ENCODE measurements at regions not wholly inside any gene's neighbourhood (a gene's known extent, or its start where the extent isn't known, plus 50 kb on each side); places are given as distances from the start of the nearest gene placed in this dataset.

DNA sequence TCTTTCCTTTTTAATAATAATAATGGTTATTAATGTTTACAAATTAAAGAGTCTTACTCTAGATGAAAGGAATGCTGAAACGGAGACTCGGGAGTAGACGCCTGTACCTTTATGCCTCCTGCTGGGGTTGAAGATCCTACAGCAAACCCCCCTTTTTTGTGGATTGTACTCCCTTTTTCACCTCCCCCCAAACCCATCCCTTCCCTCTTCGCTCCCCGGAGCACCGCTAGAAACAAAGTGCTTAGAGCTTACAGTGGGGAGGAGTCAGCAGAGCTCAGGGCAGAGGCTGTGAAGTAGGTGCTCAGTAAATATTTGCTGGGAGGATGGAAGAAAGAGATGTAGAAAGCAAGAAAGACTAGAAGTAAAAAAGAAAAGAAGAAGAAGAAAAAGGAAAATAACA lies 169.7 kb downstream of the NXPE2 start:
- TF ChIP-seq, protein P1, sequence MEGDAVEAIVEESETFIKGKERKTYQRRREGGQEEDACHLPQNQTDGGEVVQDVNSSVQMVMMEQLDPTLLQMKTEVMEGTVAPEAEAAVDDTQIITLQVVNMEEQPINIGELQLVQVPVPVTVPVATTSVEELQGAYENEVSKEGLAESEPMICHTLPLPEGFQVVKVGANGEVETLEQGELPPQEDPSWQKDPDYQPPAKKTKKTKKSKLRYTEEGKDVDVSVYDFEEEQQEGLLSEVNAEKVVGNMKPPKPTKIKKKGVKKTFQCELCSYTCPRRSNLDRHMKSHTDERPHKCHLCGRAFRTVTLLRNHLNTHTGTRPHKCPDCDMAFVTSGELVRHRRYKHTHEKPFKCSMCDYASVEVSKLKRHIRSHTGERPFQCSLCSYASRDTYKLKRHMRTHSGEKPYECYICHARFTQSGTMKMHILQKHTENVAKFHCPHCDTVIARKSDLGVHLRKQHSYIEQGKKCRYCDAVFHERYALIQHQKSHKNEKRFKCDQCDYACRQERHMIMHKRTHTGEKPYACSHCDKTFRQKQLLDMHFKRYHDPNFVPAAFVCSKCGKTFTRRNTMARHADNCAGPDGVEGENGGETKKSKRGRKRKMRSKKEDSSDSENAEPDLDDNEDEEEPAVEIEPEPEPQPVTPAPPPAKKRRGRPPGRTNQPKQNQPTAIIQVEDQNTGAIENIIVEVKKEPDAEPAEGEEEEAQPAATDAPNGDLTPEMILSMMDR (conservative IDR thresholded peaks at IDR 0.05; ENCODE audit: low read depth, low read length), result no peak
- TF ChIP-seq EZH2phosphoT487 (IDR thresholded peaks at IDR 0.05; ENCODE audit: borderline replicate concordance, low read length) (no peak), EZH2 (IDR thresholded peaks at IDR 0.05; ENCODE audit: low read length, unreplicated experiment) (no peak)
- no TSS peak for BruUV-seq (replicated peaks)
- no peak overlapping the region for H3K9ac ChIP-seq (ENCODE audit: low read length)
- intact Hi-C loops (cut with micrococcal nuclease), result no loop called here
- H3K4me3 ChIP-seq (ENCODE audit: low read length), result no peak overlapping the region
- ChIA-PET CTCF (no interaction called here), POLR2A (ENCODE audit: unreplicated experiment) (no interaction called here)
- no peaks in the 10 kb centered on the region for H3K27me3 ChIP-seq (ENCODE audit: low read length)
- H3K4me2 ChIP-seq (ENCODE audit: low read length), result no peak overlapping the region
- H3K4me1 ChIP-seq (ENCODE audit: insufficient read depth, low read length), result no peaks in the 10 kb centered on the region
- no peaks in the 10 kb centered on the region for H3K9me3 ChIP-seq (ENCODE audit: low read length)
- no peak overlapping the region for H3K27ac ChIP-seq (ENCODE audit: low read length)
- H2AFZ ChIP-seq (ENCODE audit: low read length), result no peak overlapping the region
- no peak for ATAC-seq
- DNase-seq, result no peak
- H4K20me1 ChIP-seq (ENCODE audit: low read length), result no peaks in the 10 kb centered on the region
- no peaks in the 10 kb centered on the region for H3F3A ChIP-seq (ENCODE audit: low read length, unreplicated experiment)
- H3K9me2 ChIP-seq (replicated peaks; ENCODE audit: low read length), result no peaks in the 10 kb centered on the region
- no peaks in the 10 kb centered on the region for H3K79me2 ChIP-seq (ENCODE audit: low read length)
- H3K36me3 ChIP-seq (ENCODE audit: low read depth, low read length), result no peaks in the 10 kb centered on the region

DNA sequence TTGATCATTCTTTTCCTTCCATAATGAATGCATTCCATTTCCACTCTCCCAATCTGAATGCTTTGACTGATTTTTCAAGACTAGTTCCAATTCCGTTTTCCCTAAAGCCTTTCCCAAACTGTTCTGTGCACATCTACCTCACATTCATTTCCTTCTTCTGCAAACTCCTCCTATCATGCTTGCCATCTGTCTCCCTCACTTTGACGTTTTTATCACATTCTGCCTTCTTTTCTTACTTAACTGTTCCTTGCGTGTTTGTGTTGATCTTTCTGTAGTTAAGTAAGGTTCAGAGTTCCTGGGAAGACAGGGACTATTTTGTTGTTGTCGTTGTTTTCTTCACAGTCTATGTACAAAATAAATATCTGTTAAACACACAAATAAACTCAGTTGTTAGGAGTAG lies 179.0 kb downstream of the NXPE2 start:
- no peak overlapping the region for H3K4me3 ChIP-seq (ENCODE audit: low read length)
- H3K4me1 ChIP-seq (ENCODE audit: insufficient read depth, low read length), result no peaks in the 10 kb centered on the region
- no peaks in the 10 kb centered on the region for H3F3A ChIP-seq (ENCODE audit: low read length, unreplicated experiment)
- ATAC-seq (no peak), DNase-seq (no peak)
- no peak overlapping the region for H3K9ac ChIP-seq (ENCODE audit: low read length)
- H3K4me2 ChIP-seq (ENCODE audit: low read length), result no peak overlapping the region
- no peaks in the 10 kb centered on the region for H3K9me2 ChIP-seq (replicated peaks; ENCODE audit: low read length)
- BruUV-seq (replicated peaks), result no TSS peak
- H3K27me3 ChIP-seq (ENCODE audit: low read length), result no peaks in the 10 kb centered on the region
- H3K27ac ChIP-seq (ENCODE audit: low read length), result no peak overlapping the region
- CTCF ChIA-PET, result no interaction called here
- no peaks in the 10 kb centered on the region for H3K36me3 ChIP-seq (ENCODE audit: low read depth, low read length)
- POLR2A ChIA-PET (ENCODE audit: unreplicated experiment), result no interaction called here
- no peaks in the 10 kb centered on the region for H3K79me2 ChIP-seq (ENCODE audit: low read length)
- intact Hi-C loops (cut with micrococcal nuclease), result no loop called here
- no peak for TF ChIP-seq EZH2phosphoT487 (IDR thresholded peaks at IDR 0.05; ENCODE audit: borderline replicate concordance, low read length)
- H4K20me1 ChIP-seq (ENCODE audit: low read length), result no peaks in the 10 kb centered on the region
- H2AFZ ChIP-seq (ENCODE audit: low read length), result no peak overlapping the region
- H3K9me3 ChIP-seq (ENCODE audit: low read length), result peaks cover 12% of the 10 kb centered on the region; the same call in 1 of the 2 replicates

DNA sequence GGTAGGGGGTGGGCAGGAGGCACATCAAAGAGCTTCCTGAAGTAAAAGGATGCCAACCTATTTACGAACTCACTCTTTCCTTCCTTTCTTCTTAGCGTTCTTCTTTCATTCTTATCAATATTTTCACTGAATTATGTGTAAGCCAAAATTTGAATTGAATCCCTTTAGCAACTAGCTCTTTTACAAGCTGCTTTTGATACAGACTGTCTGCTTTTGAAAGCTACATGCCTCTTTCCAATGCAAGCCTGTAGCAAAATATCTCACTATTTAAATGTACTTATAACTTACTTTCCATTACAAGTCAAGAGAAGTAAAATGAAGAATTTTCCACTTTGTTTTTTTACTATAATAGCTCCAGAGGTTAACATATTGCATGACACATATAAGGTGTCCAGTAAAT lies 186.6 kb downstream of the NXPE2 start:
- H2AFZ ChIP-seq (ENCODE audit: low read length), result no peak overlapping the region
- BruUV-seq (replicated peaks), result no TSS peak
- H3K9me2 ChIP-seq (replicated peaks; ENCODE audit: low read length), result no peaks in the 10 kb centered on the region
- H4K20me1 ChIP-seq (ENCODE audit: low read length), result no peaks in the 10 kb centered on the region
- no peak for ATAC-seq
- no peaks in the 10 kb centered on the region for H3K4me1 ChIP-seq (ENCODE audit: insufficient read depth, low read length)
- no peak overlapping the region for H3K4me2 ChIP-seq (ENCODE audit: low read length)
- no peaks in the 10 kb centered on the region for H3K79me2 ChIP-seq (ENCODE audit: low read length)
- CTCF ChIA-PET, result no interaction called here
- no peaks in the 10 kb centered on the region for H3K9me3 ChIP-seq (ENCODE audit: low read length)
- TF ChIP-seq EZH2 (IDR thresholded peaks at IDR 0.05; ENCODE audit: low read length, unreplicated experiment) (no peak), EZH2phosphoT487 (IDR thresholded peaks at IDR 0.05; ENCODE audit: borderline replicate concordance, low read length) (no peak)
- TF ChIP-seq, protein P1 (conservative IDR thresholded peaks at IDR 0.05; ENCODE audit: low read depth, low read length), result no peak
- no peaks in the 10 kb centered on the region for H3F3A ChIP-seq (ENCODE audit: low read length, unreplicated experiment)
- H3K4me3 ChIP-seq (ENCODE audit: low read length), result no peak overlapping the region
- no peak for DNase-seq
- intact Hi-C loops (cut with micrococcal nuclease), result no loop called here
- no peaks in the 10 kb centered on the region for H3K36me3 ChIP-seq (ENCODE audit: low read depth, low read length)
- POLR2A ChIA-PET (ENCODE audit: unreplicated experiment), result no interaction called here
- H3K27me3 ChIP-seq (ENCODE audit: low read length), result no peaks in the 10 kb centered on the region
- H3K27ac ChIP-seq (ENCODE audit: low read length), result no peak overlapping the region
- no peak overlapping the region for H3K9ac ChIP-seq (ENCODE audit: low read length)

All from PC-3 (cell line).